ENCODE measurements at regions not wholly inside any gene's neighbourhood (a gene's known extent, or its start where the extent isn't known, plus 50 kb on each side); places are given as distances from the start of the nearest gene placed in this dataset.
A peak's percentile ranks its signal among the peaks of the same experiment; 100 is the strongest.

GRCh38 chr1:239765163-239765562, 326.5 kb upstream of the FMN2 start:
- Mint-ChIP-seq H3K9me3 (ENCODE audit: low read depth) (no peaks in the 10 kb centered on the region), H3K4me3 (no peak overlapping the region), H3K27me3 (no peaks in the 10 kb centered on the region), H3K27ac (no peak overlapping the region), H3K36me3 (ENCODE audit: low read depth) (no peaks in the 10 kb centered on the region), H3K4me1 (no peaks in the 10 kb centered on the region)
- DNase-seq (no peak), ATAC-seq (no peak)
- CTCF ChIA-PET = no interaction called here
- POLR2A ChIA-PET = no interaction called here
- intact Hi-C loops (cut with DNase I, micrococcal nuclease) = no loop called here

DNA sequence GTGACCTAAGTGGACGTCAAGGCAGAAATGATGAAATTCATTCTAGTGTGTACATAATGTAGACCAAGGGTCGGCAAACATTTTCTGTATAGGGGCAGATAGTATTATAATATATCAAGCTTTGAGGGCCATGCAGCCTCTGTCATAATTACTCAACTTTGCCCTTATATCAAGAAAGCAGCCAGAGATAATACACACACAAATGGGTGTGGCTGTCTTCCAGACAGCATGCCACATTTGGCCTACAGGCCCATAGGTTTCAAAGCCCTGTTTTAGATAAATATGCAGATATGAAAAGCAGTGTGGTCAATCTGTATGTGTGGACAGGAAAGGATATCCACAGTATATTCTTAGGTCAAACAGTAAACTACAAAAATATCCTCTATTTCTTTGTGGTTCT, 320.1 kb upstream of the FMN2 start:
- DNase-seq (no peak), ATAC-seq (no peak)
- Mint-ChIP-seq H3K9me3 (ENCODE audit: low read depth) (no peaks in the 10 kb centered on the region), H3K27ac (no peak overlapping the region), H3K4me1 (no peaks in the 10 kb centered on the region), H3K36me3 (ENCODE audit: low read depth) (no peaks in the 10 kb centered on the region), H3K4me3 (no peak overlapping the region), H3K27me3 (no peaks in the 10 kb centered on the region)
- intact Hi-C loops (cut with DNase I, micrococcal nuclease) = no loop called here
- ChIA-PET CTCF (no interaction called here), POLR2A (no interaction called here)

DNA sequence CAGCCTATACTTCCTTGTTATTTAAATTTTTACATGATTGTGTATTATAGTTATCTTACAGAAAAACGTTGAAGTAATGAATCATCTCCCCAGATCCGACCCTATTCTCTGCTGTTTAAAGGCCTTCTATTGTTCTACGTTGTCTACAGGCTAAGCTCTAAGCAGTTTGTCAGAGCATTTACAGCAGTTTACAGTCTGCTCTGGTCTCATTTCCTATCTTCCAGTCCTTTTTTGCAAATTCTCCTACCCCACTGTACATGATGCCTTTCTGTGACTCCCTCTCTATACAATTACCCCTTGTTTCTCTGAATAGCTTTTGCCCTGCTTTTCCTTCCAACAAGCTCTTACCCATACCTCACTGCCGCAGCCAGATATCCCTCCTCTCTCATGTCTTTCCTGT, 319.2 kb upstream of the FMN2 start:
- ChIA-PET CTCF (no interaction called here), POLR2A (no interaction called here)
- ATAC-seq = no peak
- no peak for DNase-seq
- no peaks in the 10 kb centered on the region for H3K9me3 Mint-ChIP-seq (ENCODE audit: low read depth)
- H3K4me1 Mint-ChIP-seq = no peaks in the 10 kb centered on the region
- H3K27me3 Mint-ChIP-seq = no peaks in the 10 kb centered on the region
- intact Hi-C loops (cut with DNase I, micrococcal nuclease) = no loop called here
- no peak overlapping the region for H3K27ac Mint-ChIP-seq
- H3K4me3 Mint-ChIP-seq = no peak overlapping the region
- H3K36me3 Mint-ChIP-seq (ENCODE audit: low read depth) = no peaks in the 10 kb centered on the region

DNA sequence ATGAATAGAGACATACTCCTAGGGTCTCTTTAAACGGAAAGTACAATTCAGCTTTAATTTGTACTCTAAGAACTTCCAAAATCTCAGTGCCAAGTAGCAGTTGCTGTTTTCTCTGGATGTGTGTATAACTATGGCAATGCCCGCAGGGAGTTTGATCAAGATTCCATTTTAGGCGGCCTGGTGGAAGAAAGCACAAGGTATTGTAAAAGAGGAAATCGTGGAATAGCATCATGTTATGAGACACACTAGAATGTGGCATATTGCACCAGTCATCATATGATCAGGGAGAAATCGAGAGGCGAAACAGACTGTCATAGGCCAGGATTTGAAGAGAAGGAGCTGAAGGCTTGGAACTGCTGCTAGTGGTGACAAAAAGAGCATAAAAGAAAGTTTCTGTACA, 316.2 kb upstream of the FMN2 start:
- intact Hi-C loops (cut with DNase I, micrococcal nuclease) = no loop called here
- no peak for ATAC-seq
- DNase-seq = no peak
- Mint-ChIP-seq H3K36me3 (ENCODE audit: low read depth) (no peaks in the 10 kb centered on the region), H3K9me3 (ENCODE audit: low read depth) (no peaks in the 10 kb centered on the region), H3K27ac (no peak overlapping the region), H3K4me3 (no peak overlapping the region), H3K4me1 (no peaks in the 10 kb centered on the region), H3K27me3 (no peaks in the 10 kb centered on the region)
- CTCF ChIA-PET = interaction anchor here (1.2 kb wide), 1 partner anchor 11 kb away, joined by 4 read pairs; no protein-coding TSS in a partner anchor
- POLR2A ChIA-PET = interaction anchor here (0.6 kb wide), 1 partner anchor 20 kb away, joined by 4 read pairs; no protein-coding TSS in a partner anchor

DNA sequence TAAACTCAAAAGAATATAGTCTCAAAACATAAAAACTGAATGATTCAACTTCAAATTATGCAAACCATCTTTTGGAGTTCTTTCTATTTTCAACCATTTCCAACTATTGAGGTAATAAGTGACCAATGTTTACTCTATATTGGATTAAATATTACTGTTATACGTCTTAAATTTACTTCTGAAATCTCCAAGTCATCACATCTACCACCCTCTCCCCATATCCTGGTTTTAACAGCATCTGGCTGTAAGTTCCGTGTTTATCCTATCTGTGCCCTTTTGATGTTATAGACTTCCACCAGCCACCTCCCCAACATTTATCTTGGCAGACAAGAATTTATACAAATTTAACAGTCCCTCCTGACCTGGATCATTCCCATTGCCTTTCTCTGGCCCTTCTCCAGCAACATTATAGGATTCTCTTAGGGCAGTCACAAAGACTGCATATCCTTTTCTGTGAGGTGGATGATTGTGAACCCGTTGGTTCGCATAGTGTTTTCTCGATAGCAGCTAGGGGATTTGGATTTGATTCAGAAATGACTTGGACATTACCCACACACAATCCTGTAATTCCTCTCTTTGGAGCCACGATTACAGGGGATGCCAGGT, 313.4 kb upstream of the FMN2 start:
- ChIA-PET POLR2A (no interaction called here), CTCF (no interaction called here)
- H3K4me1 Mint-ChIP-seq = no peaks in the 10 kb centered on the region
- no peaks in the 10 kb centered on the region for H3K27me3 Mint-ChIP-seq
- H3K27ac Mint-ChIP-seq = no peak overlapping the region
- DNase-seq = no peak
- H3K9me3 Mint-ChIP-seq (ENCODE audit: low read depth) = peaks cover 6% of the 10 kb centered on the region
- no peaks in the 10 kb centered on the region for H3K36me3 Mint-ChIP-seq (ENCODE audit: low read depth)
- intact Hi-C loops (cut with DNase I, micrococcal nuclease) = no loop called here
- no peak overlapping the region for H3K4me3 Mint-ChIP-seq
- ATAC-seq = no peak

DNA sequence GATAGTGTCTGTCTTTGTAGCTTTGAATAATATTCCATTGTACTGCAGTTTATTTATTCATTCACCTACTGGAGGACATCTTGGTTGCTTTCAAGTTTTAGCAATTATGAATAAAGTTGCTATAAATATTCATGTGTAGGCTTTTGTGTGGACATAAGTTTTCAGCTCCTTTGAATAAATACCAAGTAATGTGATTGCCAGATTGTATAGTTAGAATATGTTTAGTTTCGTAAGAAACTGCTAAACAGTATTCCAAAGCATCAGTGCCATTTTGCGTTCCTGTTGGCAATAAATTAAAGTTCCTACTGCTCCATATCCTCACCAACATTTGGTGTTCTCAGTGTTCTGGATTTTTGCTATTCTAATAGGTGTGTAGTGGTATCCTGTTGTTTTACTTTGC, 311.7 kb upstream of the FMN2 start:
- no peaks in the 10 kb centered on the region for H3K4me1 Mint-ChIP-seq
- no peak for ATAC-seq
- no peak for DNase-seq
- peaks cover 6% of the 10 kb centered on the region for H3K9me3 Mint-ChIP-seq (ENCODE audit: low read depth)
- no peaks in the 10 kb centered on the region for H3K27me3 Mint-ChIP-seq
- H3K27ac Mint-ChIP-seq = no peak overlapping the region
- H3K4me3 Mint-ChIP-seq = no peak overlapping the region
- no peaks in the 10 kb centered on the region for H3K36me3 Mint-ChIP-seq (ENCODE audit: low read depth)
- ChIA-PET CTCF (no interaction called here), POLR2A (no interaction called here)
- intact Hi-C loops (cut with DNase I, micrococcal nuclease) = no loop called here

GRCh38 chr1:239784896-239785295, 306.8 kb upstream of the FMN2 start:
- CTCF ChIA-PET = interaction anchor here (2.8 kb wide), 1 partner anchor 113 kb away, joined by 9 read pairs; no protein-coding TSS in a partner anchor
- Mint-ChIP-seq H3K27me3 (no peaks in the 10 kb centered on the region), H3K27ac (no peak overlapping the region), H3K36me3 (ENCODE audit: low read depth) (no peaks in the 10 kb centered on the region), H3K4me3 (no peak overlapping the region), H3K9me3 (ENCODE audit: low read depth) (peaks cover 8% of the 10 kb centered on the region), H3K4me1 (no peaks in the 10 kb centered on the region)
- POLR2A ChIA-PET = no interaction called here
- intact Hi-C loops (cut with DNase I, micrococcal nuclease) = no loop called here
- DNase-seq (no peak), ATAC-seq (no peak)

GRCh38 chr1:239785576-239785975, 306.1 kb upstream of the FMN2 start:
- Mint-ChIP-seq H3K27ac (no peak overlapping the region), H3K27me3 (no peaks in the 10 kb centered on the region), H3K9me3 (ENCODE audit: low read depth) (peaks cover 12% of the 10 kb centered on the region), H3K4me3 (no peak overlapping the region), H3K4me1 (no peaks in the 10 kb centered on the region), H3K36me3 (ENCODE audit: low read depth) (no peaks in the 10 kb centered on the region)
- ATAC-seq (no peak), DNase-seq (no peak)
- intact Hi-C loops (cut with DNase I, micrococcal nuclease) = no loop called here
- ChIA-PET CTCF (interaction anchor here (2.8 kb wide), 1 partner anchor 112 kb away, joined by 9 read pairs; no protein-coding TSS in a partner anchor), POLR2A (no interaction called here)

DNA sequence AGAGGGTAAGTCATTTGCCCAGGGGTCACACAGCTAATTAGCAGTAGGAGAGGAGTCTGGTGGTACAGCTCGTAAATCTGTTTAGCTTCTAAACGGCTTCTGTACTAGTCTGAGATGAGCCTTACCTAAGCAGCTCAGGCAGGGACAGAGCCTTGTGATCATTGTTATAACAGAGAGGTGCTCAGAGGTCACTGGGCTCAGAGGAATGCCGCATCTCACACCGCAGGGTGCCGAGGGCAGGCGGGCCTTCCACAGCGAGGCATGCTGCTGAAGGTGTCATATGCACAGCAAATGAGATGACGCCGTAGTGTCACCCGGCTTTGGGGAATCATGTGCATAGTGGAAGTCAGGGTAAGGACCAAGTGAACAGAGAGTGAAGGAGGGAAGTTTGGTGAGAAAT, 305.2 kb upstream of the FMN2 start:
- no peaks in the 10 kb centered on the region for H3K36me3 Mint-ChIP-seq (ENCODE audit: low read depth)
- POLR2A ChIA-PET = no interaction called here
- H3K4me1 Mint-ChIP-seq = peaks cover under 1% of the 10 kb centered on the region
- peaks cover 9% of the 10 kb centered on the region for H3K9me3 Mint-ChIP-seq (ENCODE audit: low read depth)
- intact Hi-C loops (cut with DNase I, micrococcal nuclease) = no loop called here
- CTCF ChIA-PET = interaction anchor here (1.1 to 2.8 kb wide), 2 partner anchors 21 to 112 kb away, joined by 3 to 9 read pairs; no protein-coding TSS in a partner anchor
- no peak overlapping the region for H3K27ac Mint-ChIP-seq
- H3K27me3 Mint-ChIP-seq = no peaks in the 10 kb centered on the region
- DNase-seq (no peak), ATAC-seq (no peak)
- no peak overlapping the region for H3K4me3 Mint-ChIP-seq

DNA sequence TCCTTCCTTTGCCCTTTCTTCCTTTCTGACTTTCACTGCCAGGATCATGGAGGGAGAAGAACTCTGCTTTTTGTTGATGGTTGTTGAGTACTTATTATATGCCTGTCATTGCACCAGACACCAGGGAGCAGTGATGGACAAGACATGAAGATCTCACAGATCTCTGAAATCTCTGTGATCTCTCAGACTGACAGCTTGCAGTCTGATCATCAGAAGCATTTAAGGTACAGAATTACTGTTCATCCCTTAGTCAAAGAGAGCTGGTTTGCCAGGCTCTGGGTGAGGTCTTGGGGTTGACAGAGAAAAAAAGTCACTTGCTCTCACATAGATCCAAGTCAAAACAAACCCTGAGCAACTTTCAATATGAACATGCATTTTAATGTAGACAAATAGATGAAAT, 299.5 kb upstream of the FMN2 start:
- no peaks in the 10 kb centered on the region for H3K27me3 Mint-ChIP-seq
- ChIA-PET POLR2A (no interaction called here), CTCF (interaction anchor here (0.9 to 1.3 kb wide), 5 partner anchors 9 to 106 kb away, joined by 3 to 4 read pairs (median 3); no protein-coding TSS in a partner anchor)
- peaks cover 20% of the 10 kb centered on the region for H3K4me1 Mint-ChIP-seq
- no peak overlapping the region for H3K4me3 Mint-ChIP-seq
- peak overlapping the region; percentile 22 for H3K27ac Mint-ChIP-seq
- intact Hi-C loops (cut with DNase I, micrococcal nuclease) = loop anchor here (1.0 to 5.0 kb wide), 5 partner anchors 19 to 106 kb away; no protein-coding TSS in a partner anchor
- peak; percentile 99 for ATAC-seq
- no peaks in the 10 kb centered on the region for H3K36me3 Mint-ChIP-seq (ENCODE audit: low read depth)
- peaks cover 7% of the 10 kb centered on the region for H3K9me3 Mint-ChIP-seq (ENCODE audit: low read depth)
- peak; percentile 51 for DNase-seq

DNA sequence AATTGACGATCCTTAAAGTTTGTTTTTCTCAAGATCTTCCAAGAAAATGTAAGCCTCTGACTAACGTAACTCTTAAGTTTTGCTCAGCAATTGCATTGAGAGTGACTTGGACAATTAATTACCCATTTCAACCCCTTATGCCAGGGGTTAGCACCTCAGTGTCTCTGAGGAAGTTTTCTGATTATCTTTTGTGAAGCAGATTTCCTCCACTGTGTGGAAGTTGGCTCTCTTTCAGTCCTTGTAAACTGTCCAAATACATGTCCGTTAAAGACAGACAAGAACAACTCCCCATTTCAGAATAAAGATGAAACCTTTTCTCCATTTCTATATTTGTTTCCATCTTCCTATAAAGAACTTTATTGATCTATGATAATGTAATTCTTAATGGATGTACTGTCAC, 296.4 kb upstream of the FMN2 start:
- H3K4me1 Mint-ChIP-seq = peaks cover 20% of the 10 kb centered on the region
- no peak for ATAC-seq
- POLR2A ChIA-PET = no interaction called here

DNA sequence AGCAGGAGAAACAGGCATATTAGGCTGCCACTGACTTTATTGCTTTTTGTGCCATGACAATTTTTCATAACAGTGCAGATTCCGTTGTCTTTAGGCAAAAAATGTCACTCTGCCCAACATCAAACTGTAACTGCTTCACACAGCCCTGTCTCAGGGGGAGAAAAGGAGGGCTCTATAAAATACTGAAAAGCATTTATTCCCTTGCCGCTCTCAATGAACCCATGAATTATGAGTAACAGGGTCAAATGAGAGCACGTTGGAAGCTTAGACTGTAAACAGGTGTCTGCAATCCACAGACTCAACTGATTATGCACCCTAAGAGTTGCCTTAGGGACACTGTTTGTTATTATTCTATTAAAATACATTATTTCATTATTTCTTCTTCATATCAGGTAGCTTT, 292.1 kb upstream of the FMN2 start:
- ChIA-PET CTCF (no interaction called here), POLR2A (interaction anchor here (0.8 kb wide), 1 partner anchor 168 kb away, joined by 3 read pairs; no protein-coding TSS in a partner anchor)
- Mint-ChIP-seq H3K4me1 (peaks cover 3% of the 10 kb centered on the region), H3K9me3 (ENCODE audit: low read depth) (no peaks in the 10 kb centered on the region), H3K27ac (no peak overlapping the region), H3K4me3 (no peak overlapping the region), H3K27me3 (no peaks in the 10 kb centered on the region), H3K36me3 (ENCODE audit: low read depth) (no peaks in the 10 kb centered on the region)
- no peak for DNase-seq
- intact Hi-C loops (cut with DNase I, micrococcal nuclease) = loop anchor here in 1 of 2 experiments (5.0 kb wide), 2 partner anchors 47 to 392 kb away; no protein-coding TSS in a partner anchor
- no peak for ATAC-seq

More for the DNA sequence above, 296.4 kb upstream of the FMN2 start:
- H3K27me3 Mint-ChIP-seq = no peaks in the 10 kb centered on the region
- H3K4me3 Mint-ChIP-seq = no peak overlapping the region
- CTCF ChIA-PET = interaction anchor here (1.5 kb wide), 1 partner anchor 12 kb away, joined by 4 read pairs; no protein-coding TSS in a partner anchor
- no peak overlapping the region for H3K27ac Mint-ChIP-seq
- intact Hi-C loops (cut with DNase I, micrococcal nuclease) = no loop called here
- peaks cover 1% of the 10 kb centered on the region for H3K9me3 Mint-ChIP-seq (ENCODE audit: low read depth)
- H3K36me3 Mint-ChIP-seq (ENCODE audit: low read depth) = no peaks in the 10 kb centered on the region
- no peak for DNase-seq
